Chondrocyte (in vitro differentiated cells): ENCODE measurements at regions not wholly inside any gene's neighbourhood (a gene's known extent, or its start where the extent isn't known, plus 50 kb on each side); places are given as distances from the start of the nearest gene placed in this dataset.
"Not testable (repeated sequence)": the region's sequence is repeated elsewhere in the genome, so short reads cannot be mapped to it uniquely, and the experiment has no call there.

Experiments used
- DNase-seq: peaks from one replicate; pipeline ENCODE4 v3.0.0; 2021; ENCODE audit warnings: mixed read lengths, low spot score
- H3K27ac Mint-ChIP-seq: one replicate; pipeline ENCODE4 v1.8.0; 2021; ENCODE audit warnings: mild to moderate bottlenecking, moderate library complexity, mixed read lengths; ENCODE audit not compliant: unreplicated experiment
- H3K27me3 Mint-ChIP-seq: 2 replicates; pipeline ENCODE4 v1.8.0; 2021; ENCODE audit warnings: low read depth, mixed read lengths
- H3K36me3 Mint-ChIP-seq: 2 replicates; pipeline ENCODE4 v1.8.0; 2021; ENCODE audit warnings: low read depth, mixed read lengths
- H3K4me1 Mint-ChIP-seq: 2 replicates; pipeline ENCODE4 v1.8.0; 2021; ENCODE audit warnings: low read depth, mild to moderate bottlenecking, mixed read lengths
- H3K4me3 Mint-ChIP-seq: one replicate; pipeline ENCODE4 v1.8.0; 2021; ENCODE audit warnings: mild to moderate bottlenecking, moderate library complexity, mixed read lengths; ENCODE audit not compliant: unreplicated experiment
- H3K9me3 Mint-ChIP-seq: 2 replicates; pipeline ENCODE4 v1.8.0; 2021; ENCODE audit warnings: low read depth, mixed read lengths
- TF ChIP-seq, protein P1 (sequence below): fragments of 200-600 bp; sonication (generic); IDR thresholded peaks from 2 replicates; pipeline ENCODE4 v1.5.0; 2021; ENCODE audit warnings: antibody characterized with exemption, mild to moderate bottlenecking, moderate library complexity

DNA sequence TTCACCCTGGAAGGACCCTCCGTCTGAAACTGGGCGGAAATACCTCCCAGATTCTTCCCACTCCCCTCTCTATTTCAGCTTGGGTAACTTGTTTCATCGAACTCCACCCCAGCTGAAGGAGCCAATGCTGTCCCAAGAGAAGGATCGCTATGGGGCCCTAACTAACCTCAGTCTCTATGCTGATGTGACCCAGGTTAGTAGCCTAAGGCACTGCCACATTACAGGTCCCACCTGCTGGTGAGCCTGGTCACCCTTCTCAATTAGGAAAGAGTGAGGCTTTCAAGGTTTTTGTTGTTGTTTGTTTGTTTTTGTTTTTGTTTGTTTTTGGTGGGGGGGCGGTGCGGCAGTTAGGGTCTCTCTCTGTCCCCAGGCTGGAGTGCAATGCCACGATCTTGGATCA is 168.4 kb downstream of the OR2B2 start:
- H3K4me3 Mint-ChIP-seq = no peak overlapping the region
- H3K36me3 Mint-ChIP-seq = no peaks in the 10 kb centered on the region
- no peaks in the 10 kb centered on the region for H3K4me1 Mint-ChIP-seq
- no peak for DNase-seq
- no peaks in the 10 kb centered on the region for H3K9me3 Mint-ChIP-seq
- no peak overlapping the region for H3K27ac Mint-ChIP-seq
- H3K27me3 Mint-ChIP-seq = peaks cover 44% of the 10 kb centered on the region
- TF ChIP-seq, protein P1, sequence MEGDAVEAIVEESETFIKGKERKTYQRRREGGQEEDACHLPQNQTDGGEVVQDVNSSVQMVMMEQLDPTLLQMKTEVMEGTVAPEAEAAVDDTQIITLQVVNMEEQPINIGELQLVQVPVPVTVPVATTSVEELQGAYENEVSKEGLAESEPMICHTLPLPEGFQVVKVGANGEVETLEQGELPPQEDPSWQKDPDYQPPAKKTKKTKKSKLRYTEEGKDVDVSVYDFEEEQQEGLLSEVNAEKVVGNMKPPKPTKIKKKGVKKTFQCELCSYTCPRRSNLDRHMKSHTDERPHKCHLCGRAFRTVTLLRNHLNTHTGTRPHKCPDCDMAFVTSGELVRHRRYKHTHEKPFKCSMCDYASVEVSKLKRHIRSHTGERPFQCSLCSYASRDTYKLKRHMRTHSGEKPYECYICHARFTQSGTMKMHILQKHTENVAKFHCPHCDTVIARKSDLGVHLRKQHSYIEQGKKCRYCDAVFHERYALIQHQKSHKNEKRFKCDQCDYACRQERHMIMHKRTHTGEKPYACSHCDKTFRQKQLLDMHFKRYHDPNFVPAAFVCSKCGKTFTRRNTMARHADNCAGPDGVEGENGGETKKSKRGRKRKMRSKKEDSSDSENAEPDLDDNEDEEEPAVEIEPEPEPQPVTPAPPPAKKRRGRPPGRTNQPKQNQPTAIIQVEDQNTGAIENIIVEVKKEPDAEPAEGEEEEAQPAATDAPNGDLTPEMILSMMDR = no peak

DNA sequence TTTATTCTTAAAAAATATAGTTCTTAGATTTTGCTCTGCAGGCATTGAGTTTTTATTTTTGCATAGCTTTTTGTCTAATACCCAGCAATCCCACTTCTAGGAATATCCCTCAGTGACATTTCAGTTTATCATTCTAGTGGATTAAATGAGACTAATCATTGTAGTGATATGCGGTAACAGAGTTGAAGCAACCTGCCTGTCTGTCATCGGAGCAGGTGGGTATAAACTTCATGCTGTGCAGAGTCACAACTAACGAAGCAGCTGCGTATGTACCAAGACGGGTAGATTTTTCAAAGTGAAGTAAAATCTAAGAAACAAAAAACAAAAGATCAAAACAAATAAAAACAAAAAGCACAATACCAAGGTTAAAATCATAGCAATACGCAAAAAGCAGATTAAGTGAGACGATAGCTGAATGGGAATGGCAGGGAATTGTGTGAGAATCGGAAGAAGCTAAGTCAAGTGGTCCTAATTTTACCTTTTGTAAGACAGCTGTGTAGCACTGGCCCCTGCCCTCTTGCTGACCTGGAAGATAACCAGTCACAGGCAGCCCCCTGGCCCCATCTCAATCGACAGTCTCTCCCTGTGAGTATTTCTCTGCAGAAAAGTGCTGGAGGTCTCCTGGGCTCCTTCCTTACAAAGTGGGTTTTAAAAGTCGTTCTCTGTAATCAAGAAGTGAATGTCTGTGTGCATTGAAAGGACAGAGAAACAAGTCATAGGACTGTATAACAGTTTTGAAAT is 169.2 kb downstream of the OR2B2 start:
- TF ChIP-seq, protein P1 = no peak
- no peaks in the 10 kb centered on the region for H3K36me3 Mint-ChIP-seq
- peaks cover 39% of the 10 kb centered on the region for H3K27me3 Mint-ChIP-seq
- no peak overlapping the region for H3K27ac Mint-ChIP-seq
- DNase-seq = no peak
- no peak overlapping the region for H3K4me3 Mint-ChIP-seq
- H3K9me3 Mint-ChIP-seq = no peaks in the 10 kb centered on the region
- H3K4me1 Mint-ChIP-seq = no peaks in the 10 kb centered on the region

- H3K36me3 Mint-ChIP-seq, H3K27ac Mint-ChIP-seq, H3K9me3 Mint-ChIP-seq, H3K4me3 Mint-ChIP-seq, DNase-seq, H3K4me1 Mint-ChIP-seq: not testable (repeated sequence)
- H3K27me3 Mint-ChIP-seq = peaks cover 24% of the 10 kb centered on the region
Observed at GRCh38 chr6:27739902-27740301, 172.3 kb downstream of the OR2B2 start.

- Mint-ChIP-seq H3K4me3 (no peak overlapping the region), H3K36me3 (no peaks in the 10 kb centered on the region), H3K27ac (no peak overlapping the region), H3K4me1 (no peaks in the 10 kb centered on the region), H3K9me3 (no peaks in the 10 kb centered on the region), H3K27me3 (peaks cover 2% of the 10 kb centered on the region)
- no peak for DNase-seq
- TF ChIP-seq, protein P1 = no peak
Observed at GRCh38 chr6:27736686-27737085, 175.5 kb downstream of the OR2B2 start.

DNA sequence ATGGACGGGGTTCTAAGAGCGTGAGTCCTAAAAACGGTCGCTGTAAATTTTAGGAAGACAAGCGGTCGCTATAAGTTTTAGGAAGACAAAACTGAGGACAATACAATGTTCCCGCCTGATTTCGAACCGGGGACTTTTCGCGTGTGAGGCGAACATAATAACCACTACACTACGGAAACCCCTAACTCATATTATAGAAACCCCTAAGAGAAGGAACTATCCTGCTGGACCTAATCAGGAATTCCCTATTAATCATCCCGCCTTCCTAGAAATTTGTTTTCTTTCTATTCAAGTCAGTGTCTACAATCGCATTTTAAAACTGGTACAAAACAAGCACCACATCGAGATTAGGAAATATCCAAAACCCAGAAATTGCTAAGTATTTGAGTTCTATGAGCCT is 183.8 kb downstream of the OR2B2 start:
- Mint-ChIP-seq H3K9me3 (no peaks in the 10 kb centered on the region), H3K27ac (no peak overlapping the region), H3K27me3 (peaks cover 26% of the 10 kb centered on the region), H3K4me1 (no peaks in the 10 kb centered on the region), H3K4me3 (no peak overlapping the region), H3K36me3 (no peaks in the 10 kb centered on the region)
- no peak for DNase-seq
- TF ChIP-seq, protein P1 = no peak

DNA sequence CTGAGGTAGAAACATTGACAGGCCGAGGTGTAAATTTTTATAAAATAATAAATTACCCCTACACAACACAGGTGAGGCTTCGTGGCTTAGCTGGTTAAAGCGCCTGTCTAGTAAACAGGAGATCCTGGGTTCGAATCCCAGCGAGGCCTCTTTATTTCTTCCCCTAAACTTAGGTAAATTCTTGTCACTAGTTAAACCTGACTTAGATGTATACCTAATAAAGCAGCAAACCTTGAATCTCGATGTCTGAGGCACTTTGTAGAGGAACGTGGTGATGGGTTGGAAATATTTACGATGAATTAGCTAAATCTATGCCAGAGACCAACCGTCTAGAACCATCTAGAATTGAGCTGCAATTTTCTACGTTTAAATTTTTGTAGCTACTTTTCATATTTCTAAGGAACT is 185.6 kb downstream of the OR2B2 start:
- no peaks in the 10 kb centered on the region for H3K36me3 Mint-ChIP-seq
- H3K27me3 Mint-ChIP-seq = peaks cover 32% of the 10 kb centered on the region
- TF ChIP-seq, protein P1 = no peak
- no peaks in the 10 kb centered on the region for H3K4me1 Mint-ChIP-seq
- no peak overlapping the region for H3K27ac Mint-ChIP-seq
- no peak for DNase-seq
- H3K9me3 Mint-ChIP-seq = no peaks in the 10 kb centered on the region
- H3K4me3 Mint-ChIP-seq = no peak overlapping the region
